Mesenchymal stem cell (in vitro differentiated cells and primary cell): ENCODE measurements at regions not wholly inside any gene's neighbourhood (a gene's known extent, or its start where the extent isn't known, plus 50 kb on each side); places are given as distances from the start of the nearest gene placed in this dataset.
"Not testable (repeated sequence)": the region's sequence is repeated elsewhere in the genome, so short reads cannot be mapped to it uniquely, and the experiment has no call there.

Experiments used
- DNase-seq: peaks from one replicate; pipeline ENCODE4 v3.0.0-alpha.2; 2013
- H2AFZ ChIP-seq: one replicate; pipeline ENCODE4 v1.6.1; 2013; ENCODE audit warnings: low read depth, mild to moderate bottlenecking, control low read depth, inconsistent platforms, low read length, moderate library complexity
- H2AK5ac ChIP-seq: 2 replicates; pipeline ENCODE4 v1.6.1; 2013; ENCODE audit warnings: low read length, moderate library complexity, mild to moderate bottlenecking, inconsistent platforms; ENCODE audit not compliant: severe bottlenecking
- H2BK120ac ChIP-seq: one replicate; pipeline ENCODE4 v1.6.1; 2013; ENCODE audit warnings: low read depth, mild to moderate bottlenecking, inconsistent platforms, low read length, moderate library complexity
- H2BK12ac ChIP-seq, 2 experiments: one replicate each; pipeline ENCODE4 v1.6.1; 2013; ENCODE audit warnings: inconsistent platforms in 2 of 2, low read length in 2 of 2, mild to moderate bottlenecking in 2 of 2, moderate library complexity in 2 of 2, control low read depth in 1 of 2
- H2BK15ac ChIP-seq: one replicate; pipeline ENCODE4 v1.6.1; 2013; ENCODE audit warnings: mild to moderate bottlenecking, low read depth, inconsistent platforms; ENCODE audit not compliant: poor library complexity, severe bottlenecking
- H2BK5ac ChIP-seq: 2 replicates; pipeline ENCODE4 v1.6.1; 2013; ENCODE audit warnings: low read depth, mild to moderate bottlenecking, low read length, control low read depth, inconsistent platforms; ENCODE audit not compliant: poor library complexity, severe bottlenecking
- H3K14ac ChIP-seq, 2 experiments: one replicate each; pipeline ENCODE4 v1.6.1; 2013; ENCODE audit warnings: inconsistent platforms in 2 of 2, low read length in 2 of 2, control low read depth in 1 of 2, mild to moderate bottlenecking in 1 of 2, moderate library complexity in 1 of 2
- H3K18ac ChIP-seq, 2 experiments: one replicate each; pipeline ENCODE4 v1.6.1; 2013; ENCODE audit warnings: inconsistent platforms in 2 of 2, low read length in 2 of 2, control low read depth in 1 of 2, low read depth in 1 of 2, mild to moderate bottlenecking in 1 of 2
- H3K23ac ChIP-seq, 2 experiments: one replicate each; pipeline ENCODE4 v1.6.1; 2013; ENCODE audit warnings: inconsistent platforms in 2 of 2, low read length in 2 of 2, mild to moderate bottlenecking in 2 of 2, moderate library complexity in 2 of 2, control low read depth in 1 of 2
- H3K27ac ChIP-seq: 2 replicates; pipeline ENCODE4 v1.5.1; 2013; ENCODE audit warnings: mild to moderate bottlenecking, moderate library complexity, low read length, control low read depth, inconsistent platforms; ENCODE audit not compliant: poor library complexity, severe bottlenecking
- H3K27me3 ChIP-seq, 2 experiments: 2 replicates each; pipeline versions ENCODE4 v1.6.1 to v1.7.0; 2013; ENCODE audit warnings: low read length in 2 of 2, mild to moderate bottlenecking in 2 of 2, moderate library complexity in 2 of 2, control low read depth in 1 of 2, inconsistent platforms in 1 of 2; ENCODE audit not compliant: control insufficient read depth in 1 of 2, insufficient read depth in 1 of 2
- H3K36me3 ChIP-seq, 2 experiments: 2 replicates each; pipeline versions ENCODE4 v1.6.1 to v1.7.0; 2013; ENCODE audit warnings: low read length in 2 of 2, control low read depth in 1 of 2, inconsistent platforms in 1 of 2, low read depth in 1 of 2, mild to moderate bottlenecking in 1 of 2; ENCODE audit not compliant: insufficient read depth in 2 of 2, control insufficient read depth in 1 of 2
- H3K4ac ChIP-seq, 2 experiments: one replicate each; pipeline ENCODE4 v1.6.1; 2013; ENCODE audit warnings: inconsistent platforms in 2 of 2, low read length in 2 of 2, mild to moderate bottlenecking in 2 of 2, moderate library complexity in 2 of 2, control low read depth in 1 of 2, low read depth in 1 of 2
- H3K4me1 ChIP-seq: 2 replicates; pipeline ENCODE4 v1.6.1; 2013; ENCODE audit warnings: low read depth, low read length, control low read depth; ENCODE audit not compliant: control insufficient read depth, insufficient read depth
- H3K4me2 ChIP-seq: 2 replicates; pipeline ENCODE4 v1.6.1; 2013; ENCODE audit warnings: low read length, mild to moderate bottlenecking, inconsistent platforms; ENCODE audit not compliant: poor library complexity, severe bottlenecking
- H3K4me3 ChIP-seq, 2 experiments: 2 replicates each; pipeline versions ENCODE4 v1.5.1 to v1.7.0; 2013; ENCODE audit warnings: low read length in 2 of 2, mild to moderate bottlenecking in 2 of 2, control low read depth in 1 of 2, low read depth in 1 of 2; ENCODE audit not compliant: insufficient read depth in 1 of 2
- H3K79me1 ChIP-seq: replicated peaks from 2 replicates; pipeline ENCODE4 v1.6.1; 2013; ENCODE audit warnings: mild to moderate bottlenecking, control low read depth, low read length, inconsistent platforms; ENCODE audit not compliant: poor library complexity, severe bottlenecking
- H3K9ac ChIP-seq: 2 replicates; pipeline ENCODE4 v1.7.0; 2013; ENCODE audit warnings: mild to moderate bottlenecking, low read length, moderate library complexity
- H3K9me3 ChIP-seq: 2 replicates; pipeline ENCODE4 v1.7.0; 2013; ENCODE audit warnings: mild to moderate bottlenecking, low read length; ENCODE audit not compliant: control insufficient read depth
- H4K8ac ChIP-seq: one replicate; pipeline ENCODE4 v1.6.1; 2013; ENCODE audit warnings: inconsistent platforms, mild to moderate bottlenecking, low read length, moderate library complexity
- H4K91ac ChIP-seq: one replicate; pipeline ENCODE4 v1.6.1; 2013; ENCODE audit warnings: mild to moderate bottlenecking, low read length, inconsistent platforms
- WGBS: methylation state at CpG from one replicate; pipeline ENCODE4 v1.1.7; 2013; ENCODE audit warnings: mixed read lengths; 5-methylcytosine and 5-hydroxymethylcytosine counted together

DNA sequence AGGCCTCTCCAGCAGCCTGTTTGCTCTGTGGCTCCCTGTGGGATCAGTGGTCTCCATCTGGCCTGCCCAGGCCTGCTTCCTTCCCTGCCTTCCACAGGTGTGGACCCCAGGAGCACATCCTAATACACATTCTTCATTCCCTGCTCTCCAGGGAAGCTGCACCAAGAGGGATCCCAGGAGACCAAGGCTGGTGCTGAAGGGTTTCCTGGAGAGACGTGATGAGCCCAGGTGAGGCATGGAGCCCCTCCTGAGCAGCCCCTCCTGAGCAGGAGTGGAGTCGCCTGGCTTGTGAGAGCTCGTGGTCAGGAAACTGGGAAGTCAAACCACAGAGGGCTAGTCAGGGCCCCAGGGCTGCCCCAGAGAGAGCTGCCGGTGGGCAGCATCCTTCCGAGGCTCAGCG is 561.4 kb downstream of the MATN1 start:
- Histone ChIP-seq H3K4me1 (no peaks in the 10 kb centered on the region), H3K9me3 (no peaks in the 10 kb centered on the region), H2BK120ac (no peak overlapping the region), H3K4ac (no peak overlapping the region), H2AK5ac (no peak overlapping the region), H3K27ac (no peak overlapping the region), H3K79me1 (no peaks in the 10 kb centered on the region), H3K9ac (no peak overlapping the region), H3K23ac (no peak overlapping the region), H3K14ac (no peak overlapping the region), H4K8ac (no peak overlapping the region), H2BK5ac (no peak overlapping the region), H3K4me2 (no peak overlapping the region), H3K36me3 (no peaks in the 10 kb centered on the region), H3K4me3 (no peak overlapping the region), H3K27me3 (peaks cover 4 to 25% of the 10 kb centered on the region in 2 experiments), H2BK15ac (no peak overlapping the region), H2AFZ (no peak overlapping the region), H4K91ac (no peak overlapping the region), H2BK12ac (no peak overlapping the region), H3K18ac (no peak overlapping the region)
- WGBS, result 56% methylated on average over 6 of the region's 6 CpGs
- DNase-seq, result no peak

DNA sequence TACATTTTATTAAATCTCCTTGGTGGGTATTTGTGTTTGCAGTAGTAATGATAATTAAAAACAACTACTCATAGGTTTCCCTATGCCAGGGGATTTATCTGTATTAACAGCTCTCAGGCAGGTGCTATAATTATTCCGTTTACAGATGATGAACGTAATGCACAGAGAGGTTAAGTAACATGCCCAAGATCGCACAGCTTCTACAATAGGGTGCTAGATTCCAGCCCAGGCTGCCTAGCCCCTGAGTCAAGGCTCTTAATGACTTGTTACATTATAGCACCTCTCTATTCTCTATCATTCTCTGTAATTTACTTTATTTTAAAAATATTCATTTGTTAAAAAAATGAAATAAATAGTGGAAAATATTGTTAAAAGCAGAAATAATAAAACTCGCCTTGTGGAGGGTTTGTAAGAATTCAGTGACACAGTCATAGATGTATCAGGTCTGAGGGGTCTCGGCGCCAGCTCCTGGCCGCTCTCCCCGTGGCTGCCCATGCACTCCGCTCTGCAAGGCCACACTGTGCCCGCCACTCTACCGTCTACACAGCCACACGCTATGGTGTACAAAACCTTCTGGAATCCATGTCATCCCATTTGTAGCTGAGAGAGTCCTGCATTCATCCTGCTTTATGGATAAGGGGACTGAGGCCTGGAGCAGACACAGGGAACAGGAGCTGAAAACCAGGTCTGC is 562.2 kb downstream of the MATN1 start:
- Histone ChIP-seq H3K23ac (no peak overlapping the region), H4K8ac (no peak overlapping the region), H3K9ac (no peak overlapping the region), H3K4ac (no peak overlapping the region), H2AFZ (no peak overlapping the region), H2BK12ac (no peak overlapping the region), H3K4me3 (no peak overlapping the region), H3K36me3 (no peaks in the 10 kb centered on the region), H3K79me1 (no peaks in the 10 kb centered on the region), H3K27me3 (peaks cover 4 to 21% of the 10 kb centered on the region in 2 experiments), H3K4me1 (no peaks in the 10 kb centered on the region), H4K91ac (no peak overlapping the region), H3K9me3 (no peaks in the 10 kb centered on the region), H3K27ac (no peak overlapping the region), H3K18ac (no peak overlapping the region), H3K4me2 (no peak overlapping the region), H2BK5ac (no peak overlapping the region), H2AK5ac (no peak overlapping the region), H2BK15ac (no peak overlapping the region), H3K14ac (no peak overlapping the region), H2BK120ac (no peak overlapping the region)
- 74% methylated on average over 9 of the region's 12 CpGs for whole genome bisulfite sequencing
- no peak for DNase-seq

DNA sequence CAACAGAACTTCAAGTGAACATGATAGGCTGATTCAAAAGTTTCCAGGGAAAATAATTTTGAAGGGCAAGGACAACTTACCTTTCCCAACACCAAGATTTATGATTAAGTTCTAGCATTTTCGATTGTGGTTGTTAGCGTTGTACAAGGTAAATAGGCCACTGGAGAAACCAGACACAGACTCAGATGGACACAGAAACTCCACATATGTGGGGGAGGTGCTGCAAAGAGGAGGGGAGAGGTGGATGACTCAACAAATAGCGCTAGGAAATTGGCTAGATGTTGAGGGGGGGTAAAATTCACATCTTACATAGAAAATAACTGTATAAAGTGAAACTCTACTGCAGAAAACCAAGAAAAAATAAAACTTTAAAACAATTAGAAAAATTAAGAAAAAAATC is 564.4 kb downstream of the MATN1 start:
- Histone ChIP-seq H3K9me3 (no peaks in the 10 kb centered on the region), H3K4me2 (no peak overlapping the region), H2AK5ac (no peak overlapping the region), H3K14ac (no peak overlapping the region), H3K27ac (no peak overlapping the region), H3K9ac (no peak overlapping the region), H3K18ac (no peak overlapping the region), H2BK15ac (no peak overlapping the region), H4K8ac (no peak overlapping the region), H3K4me3 (no peak overlapping the region), H2BK5ac (no peak overlapping the region), H2BK120ac (no peak overlapping the region), H2BK12ac (no peak overlapping the region), H3K4ac (no peak overlapping the region), H3K27me3 (peaks cover 0 to 9% of the 10 kb centered on the region in 2 experiments), H3K23ac (no peak overlapping the region), H3K4me1 (no peaks in the 10 kb centered on the region), H4K91ac (no peak overlapping the region), H2AFZ (no peak overlapping the region), H3K79me1 (no peaks in the 10 kb centered on the region), H3K36me3 (no peaks in the 10 kb centered on the region)
- WGBS, result 92% methylated on average over 2 of the region's 3 CpGs
- no peak for DNase-seq

DNA sequence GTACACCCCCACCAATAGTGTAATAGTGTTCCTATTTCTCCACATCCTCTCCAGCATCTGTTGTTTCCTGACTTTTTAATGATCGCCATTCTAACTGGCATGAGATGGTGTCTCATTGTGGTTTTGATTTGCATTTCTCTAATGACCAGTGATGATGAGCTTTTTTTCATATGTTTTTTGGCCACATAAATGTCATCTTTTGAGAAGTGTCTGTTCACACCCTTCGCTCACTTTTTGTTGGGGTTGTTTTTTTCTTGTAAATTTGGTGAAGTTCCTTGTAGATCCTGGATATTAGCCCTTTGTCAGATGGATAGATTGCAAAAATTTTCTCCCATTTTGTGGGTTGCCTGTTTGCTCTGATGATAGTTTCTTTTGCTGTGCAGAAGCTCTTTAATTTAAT is 567.7 kb downstream of the MATN1 start:
- H3K23ac ChIP-seq, H2BK15ac ChIP-seq, H4K91ac ChIP-seq, H3K9me3 ChIP-seq, H4K8ac ChIP-seq, H3K18ac ChIP-seq, H3K14ac ChIP-seq, H3K4me1 ChIP-seq, H3K9ac ChIP-seq, H2BK12ac ChIP-seq, DNase-seq, H2AFZ ChIP-seq, H3K79me1 ChIP-seq, H3K4ac ChIP-seq, H3K36me3 ChIP-seq, H3K27ac ChIP-seq, H3K4me2 ChIP-seq, H2BK5ac ChIP-seq, H2AK5ac ChIP-seq, H3K4me3 ChIP-seq, H2BK120ac ChIP-seq, H3K27me3 ChIP-seq: not testable (repeated sequence)
- whole genome bisulfite sequencing, result 84% methylated on average over 2 of the region's 2 CpGs
